Aorta (tissue), 5 donors: ENCODE measurements at regions not wholly inside any gene's neighbourhood (a gene's known extent, or its start where the extent isn't known, plus 50 kb on each side); places are given as distances from the start of the nearest gene placed in this dataset.
"Not testable (repeated sequence)": the region's sequence is repeated elsewhere in the genome, so short reads cannot be mapped to it uniquely, and the experiment has no call there.

Source experiments
- ATAC-seq: fragments of 200-7000 bp; cut with Tn5 transposase; one replicate; pipeline ENCODE4 v1.9.1; 2022; ENCODE audit warnings: moderate library complexity; ENCODE audit not compliant: low FRiP score
- DNase-seq, 2 donors: peaks; one replicate each; pipeline ENCODE4 v3.0.0-alpha.2; 2020
- H3K27ac ChIP-seq, 2 donors: one replicate each; pipeline ENCODE4 v1.5.1; 2013; ENCODE audit warnings: low read length in 2 of 2, mild to moderate bottlenecking in 2 of 2, moderate library complexity in 2 of 2, control low read depth in 1 of 2, inconsistent platforms in 1 of 2, low read depth in 1 of 2
- H3K27me3 ChIP-seq, 2 donors: one replicate each; pipeline ENCODE4 v1.6.1; 2013; ENCODE audit warnings: control low read depth in 1 of 2, low read length in 1 of 2, mild to moderate bottlenecking in 1 of 2, moderate library complexity in 1 of 2; ENCODE audit not compliant: insufficient read depth in 2 of 2, control insufficient read depth in 1 of 2
- H3K36me3 ChIP-seq, 2 donors: one replicate each; pipeline ENCODE4 v1.6.1; 2013; ENCODE audit warnings: control low read depth in 1 of 2, low read length in 1 of 2, mild to moderate bottlenecking in 1 of 2; ENCODE audit not compliant: insufficient read depth in 2 of 2, control insufficient read depth in 1 of 2
- H3K4me1 ChIP-seq, 2 donors: one replicate each; pipeline ENCODE4 v1.6.1; 2013; ENCODE audit warnings: low read length in 2 of 2, control low read depth in 1 of 2, mild to moderate bottlenecking in 1 of 2, moderate library complexity in 1 of 2; ENCODE audit not compliant: insufficient read depth in 2 of 2, control insufficient read depth in 1 of 2
- H3K4me3 ChIP-seq, 2 donors: one replicate each; pipeline ENCODE4 v1.5.1; 2013; ENCODE audit warnings: low read length in 2 of 2, control low read depth in 1 of 2, mild to moderate bottlenecking in 1 of 2
- H3K9me3 ChIP-seq: one replicate; pipeline ENCODE4 v1.6.1; 2013; ENCODE audit warnings: mild to moderate bottlenecking, low read length; ENCODE audit not compliant: control insufficient read depth
- WGBS, 2 donors: extraction: QIAGEN DNeasy Blood & Tissue Kit; methylation state at CpG; one replicate each; pipeline ENCODE4 v1.1.7; 2013; 5-methylcytosine and 5-hydroxymethylcytosine counted together
- intact Hi-C, 2 donors: fragments of 100-400 bp; cut with DNase I; formaldehyde crosslinking; loops; one replicate each; pipeline versions ENCODE4 v1.14.2 to v1.15.0; 2022
- donor health status: healthy with polysubstance abuse.
- donor health status: Bipolar disorder and iron deficiency.
- donor health status: DM: no; HTN: no; CAD: no.
- donor health status: DM: no; HTN: no; CAD: no.
- donor health status: DM: yes; HTN: yes; CAD: no.

DNA sequence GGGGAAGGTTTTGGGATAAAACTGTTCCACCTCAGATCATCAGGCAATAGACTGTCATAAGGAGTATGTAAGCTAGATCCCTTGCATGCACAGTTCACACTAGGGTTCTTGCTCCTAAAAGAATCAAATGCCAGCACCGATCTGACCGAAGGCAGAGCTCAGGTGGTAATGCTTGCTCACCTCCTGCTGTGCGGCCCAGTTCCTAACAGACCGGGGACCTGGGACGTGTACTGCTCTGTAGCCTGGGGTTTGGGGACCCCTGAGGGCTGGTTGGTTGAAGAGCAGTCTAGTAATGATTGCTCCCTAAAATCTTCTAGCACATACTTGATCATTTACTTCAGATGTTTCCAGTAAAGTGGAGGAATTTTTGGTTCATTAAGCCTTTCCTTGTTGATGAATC lies 173.1 kb upstream of the SLIT2 start:
- ATAC-seq, result no peak
- Histone ChIP-seq H3K27ac (no peak overlapping the region), H3K9me3 (no peaks in the 10 kb centered on the region), H3K36me3 (no peaks in the 10 kb centered on the region), H3K4me1 (no peaks in the 10 kb centered on the region), H3K27me3 (no peaks in the 10 kb centered on the region), H3K4me3 (no peak overlapping the region)
- intact Hi-C loops, result no loop called here
- DNase-seq, result no peak
- 90 to 91% methylated on average over 5 of the region's 5 CpGs for WGBS, 2 donors

DNA sequence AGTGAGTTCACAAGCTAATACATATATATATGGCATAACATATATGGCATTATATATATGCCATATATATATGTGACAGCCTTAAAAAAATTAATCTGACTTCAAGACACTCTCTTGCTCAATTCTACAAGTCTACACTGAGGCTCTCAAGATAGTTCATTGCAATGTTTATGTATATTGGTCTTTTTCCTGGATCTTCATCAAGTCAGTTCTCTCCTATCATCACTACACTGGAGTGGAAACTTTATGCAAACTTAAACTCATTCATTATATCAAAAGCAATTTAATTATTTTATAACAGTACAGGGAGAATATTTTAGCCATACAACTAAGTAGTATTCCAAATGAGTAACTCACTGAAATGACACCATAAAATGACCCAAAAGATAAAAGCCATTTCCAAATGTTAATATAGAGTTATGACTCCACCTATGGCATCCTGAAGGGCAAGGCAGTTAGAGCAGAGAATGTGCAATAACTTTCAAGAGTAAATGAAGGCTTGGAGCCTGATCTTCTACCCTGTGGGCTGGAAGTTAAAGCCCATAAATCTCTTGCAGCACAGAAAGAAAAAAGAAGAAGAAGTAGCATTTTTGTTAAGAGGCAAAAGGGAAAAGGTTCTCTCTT lies 176.3 kb upstream of the SLIT2 start:
- Histone ChIP-seq H3K4me3 (no peak overlapping the region), H3K36me3 (no peaks in the 10 kb centered on the region), H3K4me1 (no peaks in the 10 kb centered on the region), H3K9me3 (no peaks in the 10 kb centered on the region), H3K27ac (no peak overlapping the region), H3K27me3 (no peaks in the 10 kb centered on the region)
- no peak for DNase-seq
- ATAC-seq, result no peak
- intact Hi-C loops, result no loop called here

- WGBS, 2 donors, result 23 to 30% methylated on average over 3 of the region's 3 CpGs
- H3K27ac ChIP-seq, result no peak overlapping the region
- ATAC-seq (no peak), DNase-seq (no peak)
- no peaks in the 10 kb centered on the region for H3K36me3 ChIP-seq
- no peak overlapping the region for H3K4me3 ChIP-seq
- no peaks in the 10 kb centered on the region for H3K9me3 ChIP-seq
- H3K27me3 ChIP-seq, result no peaks in the 10 kb centered on the region
- H3K4me1 ChIP-seq, result no peaks in the 10 kb centered on the region
- intact Hi-C loops, result no loop called here
Measured at GRCh38 chr4:20074450-20074849, 177.3 kb upstream of the SLIT2 start.

GRCh38 chr4:20065952-20066351 lies 185.8 kb upstream of the SLIT2 start:
- DNase-seq (no peak), ATAC-seq (no peak)
- whole genome bisulfite sequencing, 2 donors, result 68 to 77% methylated on average over 1 of the region's 1 CpG

GRCh38 chr4:20062857-20063256 lies 188.8 kb upstream of the SLIT2 start:
- H3K27ac ChIP-seq, intact Hi-C loops, DNase-seq, ATAC-seq, H3K27me3 ChIP-seq, H3K36me3 ChIP-seq, H3K4me1 ChIP-seq, H3K9me3 ChIP-seq, H3K4me3 ChIP-seq: not testable (repeated sequence)
- 95 to 96% methylated on average over 5 of the region's 5 CpGs for WGBS, 2 donors

More at GRCh38 chr4:20065952-20066351, 185.8 kb upstream of the SLIT2 start:
- Histone ChIP-seq H3K9me3 (no peaks in the 10 kb centered on the region), H3K27me3 (no peaks in the 10 kb centered on the region), H3K4me3 (no peak overlapping the region), H3K36me3 (no peaks in the 10 kb centered on the region), H3K27ac (no peak overlapping the region), H3K4me1 (no peaks in the 10 kb centered on the region)
- intact Hi-C loops, result no loop called here

- intact Hi-C loops, result no loop called here
- ATAC-seq (no peak), DNase-seq (no peak)
- 32 to 33% methylated on average over 7 of the region's 7 CpGs for WGBS, 2 donors
- H3K27me3 ChIP-seq, result no peaks in the 10 kb centered on the region
- H3K4me3 ChIP-seq, result no peak overlapping the region
- no peaks in the 10 kb centered on the region for H3K4me1 ChIP-seq
- no peak overlapping the region for H3K27ac ChIP-seq
- H3K36me3 ChIP-seq, result no peaks in the 10 kb centered on the region
- no peaks in the 10 kb centered on the region for H3K9me3 ChIP-seq
Measured at GRCh38 chr4:20062054-20062453, 189.7 kb upstream of the SLIT2 start.

DNA sequence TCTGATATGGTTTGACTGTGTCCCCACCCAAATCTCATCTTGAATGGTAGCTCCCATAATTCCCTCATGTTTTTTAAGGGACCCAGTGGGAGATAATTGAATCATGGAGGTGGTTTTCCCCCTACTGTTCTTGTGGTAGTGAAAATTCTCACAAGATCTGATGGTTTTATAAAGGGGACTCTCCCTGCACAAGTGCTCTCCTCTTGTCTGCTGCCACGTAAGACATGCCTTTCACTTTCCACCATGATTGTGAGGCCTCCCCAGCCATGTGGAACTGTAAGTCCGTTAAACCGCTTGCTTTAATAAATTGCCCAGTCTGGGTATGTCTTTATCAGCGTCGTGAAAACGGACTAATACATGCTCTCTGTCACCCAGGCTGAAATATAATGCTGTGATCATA lies 200.9 kb upstream of the SLIT2 start:
- H3K36me3 ChIP-seq, result no peaks in the 10 kb centered on the region
- 91 to 95% methylated on average over 6 of the region's 6 CpGs for WGBS, 2 donors
- no peak overlapping the region for H3K4me3 ChIP-seq
- no peaks in the 10 kb centered on the region for H3K27me3 ChIP-seq
- no peak overlapping the region for H3K27ac ChIP-seq
- intact Hi-C loops, result no loop called here
- no peaks in the 10 kb centered on the region for H3K9me3 ChIP-seq
- no peaks in the 10 kb centered on the region for H3K4me1 ChIP-seq
- ATAC-seq, result no peak
- no peak for DNase-seq

DNA sequence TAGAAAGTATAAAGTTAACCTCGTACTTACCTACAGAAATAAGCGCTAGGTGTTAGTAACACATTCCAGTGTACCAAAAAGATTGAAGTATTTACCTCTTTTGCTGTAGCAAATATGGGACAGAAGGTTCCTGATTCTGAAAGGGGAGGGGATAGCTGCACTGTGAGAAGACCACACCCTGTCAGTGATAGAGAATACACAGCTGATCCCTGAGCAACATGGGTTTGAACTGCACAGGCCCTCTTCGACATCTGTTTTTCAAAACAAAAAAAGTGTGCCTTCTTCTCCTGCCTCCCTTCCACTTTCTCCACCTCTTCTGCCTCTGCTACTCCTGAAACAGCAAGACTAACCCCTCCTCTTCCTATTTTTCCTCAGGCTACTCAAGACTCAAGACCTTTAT lies 201.8 kb upstream of the SLIT2 start:
- intact Hi-C loops, result no loop called here
- 87 to 91% methylated on average over 3 of the region's 3 CpGs for WGBS, 2 donors
- ATAC-seq, result no peak

GRCh38 chr4:20046931-20047677 lies 204.6 kb upstream of the SLIT2 start:
- Histone ChIP-seq H3K4me1 (no peaks in the 10 kb centered on the region), H3K27me3 (no peaks in the 10 kb centered on the region), H3K9me3 (no peaks in the 10 kb centered on the region), H3K4me3 (no peak overlapping the region), H3K27ac (no peak overlapping the region), H3K36me3 (no peaks in the 10 kb centered on the region)
- DNase-seq, result no peak
- 70 to 73% methylated on average over 3 of the region's 3 CpGs for WGBS, 2 donors
- intact Hi-C loops, result no loop called here
- ATAC-seq, result no peak

More for the DNA sequence above, 201.8 kb upstream of the SLIT2 start:
- no peak for DNase-seq
- H3K9me3 ChIP-seq, result no peaks in the 10 kb centered on the region
- no peak overlapping the region for H3K27ac ChIP-seq
- no peaks in the 10 kb centered on the region for H3K4me1 ChIP-seq
- H3K27me3 ChIP-seq, result no peaks in the 10 kb centered on the region
- H3K36me3 ChIP-seq, result no peaks in the 10 kb centered on the region
- no peak overlapping the region for H3K4me3 ChIP-seq
